ENCODE measurements at regions not wholly inside any gene's neighbourhood (a gene's known extent, or its start where the extent isn't known, plus 50 kb on each side); places are given as distances from the start of the nearest gene placed in this dataset.
"Not testable (repeated sequence)": the region's sequence is repeated elsewhere in the genome, so short reads cannot be mapped to it uniquely, and the experiment has no call there.

DNA sequence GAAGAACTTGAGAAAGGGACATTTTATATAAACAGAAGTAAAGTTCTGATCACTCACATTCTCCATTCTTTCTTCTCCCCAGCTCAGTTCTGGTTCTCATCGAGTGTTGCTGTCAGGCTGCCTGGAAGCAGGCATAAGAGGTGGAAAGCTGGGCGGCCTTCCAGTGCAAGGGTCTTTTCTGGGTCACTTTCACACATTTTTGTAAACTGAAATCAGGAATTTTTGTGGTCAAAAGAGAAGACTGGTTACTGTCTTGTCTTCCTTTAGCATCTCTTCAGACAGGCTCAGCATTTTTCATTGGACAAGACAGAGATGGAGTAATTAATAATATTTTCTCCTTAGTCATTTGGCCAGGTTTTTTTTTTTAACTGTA is 93.7 kb downstream of the CTH start:
- CTCF ChIA-PET (ENCODE audit: partially characterized antibody): interaction anchor here (1.7 kb wide), 1 partner anchor 377 kb away, joined by 7 read pairs; no protein-coding TSS in a partner anchor
- POLR2A ChIA-PET (ENCODE audit: partially characterized antibody): no interaction called here
- no peaks in the 10 kb centered on the region for H3K27me3 ChIP-seq (ENCODE audit: insufficient read depth, low read length)

DNA sequence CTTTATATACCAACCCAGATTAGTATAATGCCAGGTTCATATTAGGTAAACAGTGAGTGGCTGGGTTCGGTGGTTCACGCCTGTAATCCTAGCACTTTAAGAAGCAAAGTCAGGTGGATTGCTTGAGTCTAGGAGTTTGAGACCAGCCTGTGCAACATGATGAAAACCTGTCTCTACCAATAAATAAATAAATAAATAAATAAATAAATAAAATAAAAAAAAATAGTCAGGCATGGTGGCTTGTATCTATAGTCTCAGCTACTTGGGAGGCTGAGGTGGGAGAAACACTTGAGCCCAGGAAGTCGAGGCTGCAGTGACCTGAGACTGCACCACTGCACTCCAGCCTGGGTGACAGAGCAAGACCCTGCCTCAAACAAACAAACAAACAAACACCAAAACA is 96.9 kb downstream of the CTH start:
- H3K9me3 ChIP-seq (ENCODE audit: control insufficient read depth in 1 of 2, low read length in 2 of 2); H3K27me3 ChIP-seq (ENCODE audit: insufficient read depth, low read length); H3K4me1 ChIP-seq (ENCODE audit: insufficient read depth, low read length); H3K27ac Mint-ChIP-seq; H3K9me3 Mint-ChIP-seq; H3K4me3 ChIP-seq (ENCODE audit: low read length in 2 of 2); POLR2A ChIA-PET (ENCODE audit: partially characterized antibody); H3K36me3 ChIP-seq (ENCODE audit: insufficient read depth, low read length); intact Hi-C loops (cut with micrococcal nuclease); DNase-seq; H3K27ac ChIP-seq (ENCODE audit: low read depth, low read length); H3K36me3 Mint-ChIP-seq; H3K4me1 Mint-ChIP-seq; H3K4me3 Mint-ChIP-seq: not testable (repeated sequence)
- CTCF ChIA-PET (ENCODE audit: partially characterized antibody): interaction anchor here (1.6 to 2.5 kb wide), 4 partner anchors 370 to 380 kb away, joined by 5 to 9 read pairs (median 8); no protein-coding TSS in a partner anchor
- peaks cover 5 to 10% of the 10 kb centered on the region in 2 donors for H3K27me3 Mint-ChIP-seq

More for the DNA sequence above, 93.7 kb downstream of the CTH start:
- Mint-ChIP-seq H3K4me1 (no peaks in the 10 kb centered on the region), H3K27me3 (peaks cover 5 to 12% of the 10 kb centered on the region in 2 donors), H3K9me3 (no peaks in the 10 kb centered on the region), H3K27ac (no peak overlapping the region), H3K36me3 (no peaks in the 10 kb centered on the region), H3K4me3 (no peak overlapping the region)
- Histone ChIP-seq H3K4me1 (ENCODE audit: insufficient read depth, low read length) (no peaks in the 10 kb centered on the region), H3K4me3 (ENCODE audit: low read length in 2 of 2) (no peak overlapping the region), H3K9me3 (ENCODE audit: control insufficient read depth in 1 of 2, low read length in 2 of 2) (no peaks in the 10 kb centered on the region), H3K36me3 (ENCODE audit: insufficient read depth, low read length) (no peaks in the 10 kb centered on the region), H3K27ac (ENCODE audit: low read depth, low read length) (no peak overlapping the region)
- intact Hi-C loops (cut with micrococcal nuclease): no loop called here
- DNase-seq: no peak

GRCh38 chr1:70509996-70510876 is 99.2 kb downstream of the CTH start:
- CTCF ChIA-PET (ENCODE audit: partially characterized antibody): no interaction called here
- H3K9me3 Mint-ChIP-seq: no peaks in the 10 kb centered on the region
- H3K27me3 Mint-ChIP-seq: peaks cover 5 to 7% of the 10 kb centered on the region in 2 donors
- no peaks in the 10 kb centered on the region for H3K36me3 ChIP-seq (ENCODE audit: insufficient read depth, low read length)
- H3K36me3 Mint-ChIP-seq: no peaks in the 10 kb centered on the region
- H3K4me3 Mint-ChIP-seq: no peak overlapping the region
- H3K27ac ChIP-seq (ENCODE audit: low read depth, low read length): no peak overlapping the region
- H3K4me1 ChIP-seq (ENCODE audit: insufficient read depth, low read length): no peaks in the 10 kb centered on the region
- H3K4me3 ChIP-seq (ENCODE audit: low read length in 2 of 2): no peak overlapping the region
- H3K27ac Mint-ChIP-seq: no peak overlapping the region
- H3K4me1 Mint-ChIP-seq: no peaks in the 10 kb centered on the region
- DNase-seq: peak in 4 of 5 donors; percentile 25 to 49 (median 32)
- intact Hi-C loops (cut with micrococcal nuclease): loop anchor here (1.0 kb wide), 1 partner anchor 377 kb away; no protein-coding TSS in a partner anchor
- H3K9me3 ChIP-seq (ENCODE audit: control insufficient read depth in 1 of 2, low read length in 2 of 2): no peaks in the 10 kb centered on the region
- POLR2A ChIA-PET (ENCODE audit: partially characterized antibody): no interaction called here
- H3K27me3 ChIP-seq (ENCODE audit: insufficient read depth, low read length): no peaks in the 10 kb centered on the region

GRCh38 chr1:70517444-70517843 is 106.4 kb downstream of the CTH start:
- Mint-ChIP-seq H3K36me3 (no peaks in the 10 kb centered on the region), H3K4me3 (peak overlapping the region in 2 of 8 donors; percentile 13 to 39), H3K4me1 (peaks cover 0 to 8% (median 5%) of the 10 kb centered on the region in 4 donors), H3K27me3 (no peaks in the 10 kb centered on the region), H3K27ac (peak overlapping the region in 3 of 7 donors; percentile 29 to 72 (median 36)), H3K9me3 (no peaks in the 10 kb centered on the region)
- no peak for DNase-seq
- Histone ChIP-seq H3K36me3 (ENCODE audit: insufficient read depth, low read length) (no peaks in the 10 kb centered on the region), H3K9me3 (ENCODE audit: control insufficient read depth in 1 of 2, low read length in 2 of 2) (no peaks in the 10 kb centered on the region), H3K4me1 (ENCODE audit: insufficient read depth, low read length) (no peaks in the 10 kb centered on the region), H3K27ac (ENCODE audit: low read depth, low read length) (no peak overlapping the region), H3K27me3 (ENCODE audit: insufficient read depth, low read length) (no peaks in the 10 kb centered on the region), H3K4me3 (ENCODE audit: low read length in 2 of 2) (no peak overlapping the region)
- intact Hi-C loops (cut with micrococcal nuclease): no loop called here
- ChIA-PET CTCF (ENCODE audit: partially characterized antibody) (no interaction called here), POLR2A (ENCODE audit: partially characterized antibody) (no interaction called here)

- H3K4me1 Mint-ChIP-seq: peaks cover 0 to 8% (median 5%) of the 10 kb centered on the region in 4 donors
- Histone ChIP-seq H3K27ac (ENCODE audit: low read depth, low read length) (no peak overlapping the region), H3K4me3 (ENCODE audit: low read length in 2 of 2) (no peak overlapping the region), H3K27me3 (ENCODE audit: insufficient read depth, low read length) (no peaks in the 10 kb centered on the region), H3K36me3 (ENCODE audit: insufficient read depth, low read length) (no peaks in the 10 kb centered on the region), H3K9me3 (ENCODE audit: control insufficient read depth in 1 of 2, low read length in 2 of 2) (no peaks in the 10 kb centered on the region), H3K4me1 (ENCODE audit: insufficient read depth, low read length) (no peaks in the 10 kb centered on the region)
- ChIA-PET CTCF (ENCODE audit: partially characterized antibody) (no interaction called here), POLR2A (ENCODE audit: partially characterized antibody) (no interaction called here)
- DNase-seq: no peak
- intact Hi-C loops (cut with micrococcal nuclease): no loop called here
- H3K27ac Mint-ChIP-seq: no peak overlapping the region
- H3K9me3 Mint-ChIP-seq: no peaks in the 10 kb centered on the region
- H3K36me3 Mint-ChIP-seq: no peaks in the 10 kb centered on the region
- H3K4me3 Mint-ChIP-seq: no peak overlapping the region
- H3K27me3 Mint-ChIP-seq: peaks cover 0 to 3% of the 10 kb centered on the region in 2 donors
Observed at GRCh38 chr1:70518106-70518505, 107.0 kb downstream of the CTH start.

GRCh38 chr1:70528590-70529333 is 117.7 kb downstream of the CTH start:
- POLR2A ChIA-PET (ENCODE audit: partially characterized antibody): no interaction called here
- H3K9me3 ChIP-seq (ENCODE audit: control insufficient read depth in 1 of 2, low read length in 2 of 2): no peaks in the 10 kb centered on the region
- Mint-ChIP-seq H3K4me1 (peaks cover 0 to 7% (median 2%) of the 10 kb centered on the region in 4 donors), H3K4me3 (no peak overlapping the region), H3K36me3 (no peaks in the 10 kb centered on the region), H3K9me3 (no peaks in the 10 kb centered on the region), H3K27me3 (peaks cover 6 to 9% of the 10 kb centered on the region in 2 donors), H3K27ac (peak overlapping the region in 1 of 7 donors; percentile 10)
- no peaks in the 10 kb centered on the region for H3K36me3 ChIP-seq (ENCODE audit: insufficient read depth, low read length)
- no peak overlapping the region for H3K4me3 ChIP-seq (ENCODE audit: low read length in 2 of 2)
- CTCF ChIA-PET (ENCODE audit: partially characterized antibody): interaction anchor here (1.0 to 1.8 kb wide), 4 partner anchors 15 to 517 kb away, joined by 3 to 4 read pairs (median 3); no protein-coding TSS in a partner anchor
- DNase-seq: peak in 1 of 5 donors; percentile 2
- no peaks in the 10 kb centered on the region for H3K27me3 ChIP-seq (ENCODE audit: insufficient read depth, low read length)
- intact Hi-C loops (cut with micrococcal nuclease): no loop called here
- H3K27ac ChIP-seq (ENCODE audit: low read depth, low read length): no peak overlapping the region
- H3K4me1 ChIP-seq (ENCODE audit: insufficient read depth, low read length): peaks cover 4% of the 10 kb centered on the region

GRCh38 chr1:70536708-70537366 is 125.8 kb downstream of the CTH start:
- no peak overlapping the region for H3K27ac ChIP-seq (ENCODE audit: low read depth, low read length)
- ChIA-PET POLR2A (ENCODE audit: partially characterized antibody) (no interaction called here), CTCF (ENCODE audit: partially characterized antibody) (no interaction called here)
- no peaks in the 10 kb centered on the region for H3K36me3 Mint-ChIP-seq
- DNase-seq: no peak
- H3K4me3 ChIP-seq (ENCODE audit: low read length in 2 of 2): no peak overlapping the region
- no peaks in the 10 kb centered on the region for H3K36me3 ChIP-seq (ENCODE audit: insufficient read depth, low read length)
- H3K4me1 ChIP-seq (ENCODE audit: insufficient read depth, low read length): no peaks in the 10 kb centered on the region
- H3K9me3 ChIP-seq (ENCODE audit: control insufficient read depth in 1 of 2, low read length in 2 of 2): no peaks in the 10 kb centered on the region
- H3K27me3 ChIP-seq (ENCODE audit: insufficient read depth, low read length): no peaks in the 10 kb centered on the region
- intact Hi-C loops (cut with micrococcal nuclease): no loop called here
- H3K27me3 Mint-ChIP-seq: peaks cover 6 to 18% of the 10 kb centered on the region in 2 donors
- H3K9me3 Mint-ChIP-seq: no peaks in the 10 kb centered on the region
- H3K4me3 Mint-ChIP-seq: no peak overlapping the region
- H3K4me1 Mint-ChIP-seq: no peaks in the 10 kb centered on the region
- no peak overlapping the region for H3K27ac Mint-ChIP-seq

All from CD4-positive, alpha-beta memory T cell (primary cell).